HG02981 (cell line): ENCODE measurements at regions not wholly inside any gene's neighbourhood (a gene's known extent, or its start where the extent isn't known, plus 50 kb on each side); places are given as distances from the start of the nearest gene placed in this dataset.
"Not testable (repeated sequence)": the region's sequence is repeated elsewhere in the genome, so short reads cannot be mapped to it uniquely, and the experiment has no call there.

Experiments used
- ATAC-seq: cut with Tn5 transposase; IDR thresholded peaks from one replicate; pipeline ENCODE4 v1.9.1; 2021; ENCODE audit warnings: mild to moderate bottlenecking, moderate library complexity; ENCODE audit not compliant: unreplicated experiment

DNA sequence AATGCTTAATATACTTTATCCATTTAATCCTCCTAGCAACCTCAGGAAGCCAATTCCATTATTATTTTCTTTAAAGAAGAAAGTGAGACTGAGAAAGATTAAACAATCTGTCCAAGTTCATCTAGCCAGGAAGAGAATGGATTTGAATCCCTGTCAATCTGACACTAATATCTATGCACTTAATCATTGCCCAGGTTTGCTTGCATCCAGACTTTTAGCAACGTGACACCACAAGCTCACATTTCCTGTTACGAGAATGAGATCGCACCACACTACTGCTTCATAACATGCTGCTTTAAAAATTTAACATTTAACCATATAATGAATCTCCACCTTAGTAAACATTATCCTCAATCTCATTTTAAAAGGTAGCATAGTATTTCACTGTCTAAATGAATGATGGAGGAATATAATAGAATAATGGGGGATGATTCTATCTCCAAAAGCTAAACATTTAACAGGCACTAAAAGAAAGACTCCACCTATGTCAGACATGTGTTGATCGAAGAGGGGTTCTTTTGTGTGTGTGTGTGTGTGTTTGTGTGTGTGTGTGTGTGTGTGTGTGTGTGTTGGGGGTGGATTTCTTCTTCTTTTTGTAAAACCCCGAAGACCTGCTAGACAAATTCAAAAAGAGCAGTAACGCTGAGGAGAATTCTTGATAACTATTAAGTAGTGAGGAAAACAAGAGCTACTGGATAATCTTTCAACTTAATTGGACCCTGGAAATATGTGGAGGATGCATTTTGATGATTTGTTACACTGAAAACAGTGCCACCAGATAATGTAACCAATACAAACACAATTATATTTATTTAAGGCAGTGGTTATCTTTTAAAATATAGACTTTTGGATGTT, 138.7 kb upstream of the NR3C1 start:
- ATAC-seq = no peak

DNA sequence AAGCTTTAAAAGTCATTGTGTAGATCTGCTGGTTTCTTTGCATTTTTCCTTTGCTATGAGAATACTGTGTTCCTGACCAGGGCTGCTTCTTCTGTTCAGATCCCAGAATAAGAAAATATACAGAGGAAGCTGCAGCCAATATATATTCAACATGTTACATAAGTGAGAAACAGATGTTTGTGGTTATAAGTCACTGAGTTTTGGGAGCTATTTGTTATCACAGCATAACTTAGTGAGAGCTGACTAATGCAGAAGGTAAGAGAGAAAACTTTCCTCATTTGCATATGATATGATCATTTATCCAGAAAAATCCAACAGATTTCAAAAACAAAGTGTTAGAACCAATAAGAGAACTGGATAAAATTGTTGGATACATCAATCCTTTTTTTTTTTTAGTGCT, 136.3 kb upstream of the NR3C1 start:
- ATAC-seq = no peak

DNA sequence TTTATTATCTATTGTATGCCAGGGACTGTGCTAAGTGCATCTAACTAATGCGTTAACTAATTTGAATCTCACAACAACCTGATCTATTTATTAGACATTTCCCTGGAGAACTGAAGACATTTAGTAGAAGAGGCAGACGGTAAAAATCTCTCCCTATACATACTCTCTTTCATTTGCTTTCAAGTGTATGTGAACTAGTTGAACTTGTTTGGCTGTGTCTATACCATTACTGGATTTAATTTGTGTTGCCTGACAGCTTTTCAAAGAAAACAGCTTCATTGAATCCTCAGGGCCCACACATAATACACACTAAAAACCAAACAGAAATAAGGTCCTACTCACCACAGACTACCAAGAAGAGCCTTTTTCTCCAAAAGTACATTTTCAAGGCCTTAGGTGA, 133.6 kb upstream of the NR3C1 start:
- no peak for ATAC-seq

DNA sequence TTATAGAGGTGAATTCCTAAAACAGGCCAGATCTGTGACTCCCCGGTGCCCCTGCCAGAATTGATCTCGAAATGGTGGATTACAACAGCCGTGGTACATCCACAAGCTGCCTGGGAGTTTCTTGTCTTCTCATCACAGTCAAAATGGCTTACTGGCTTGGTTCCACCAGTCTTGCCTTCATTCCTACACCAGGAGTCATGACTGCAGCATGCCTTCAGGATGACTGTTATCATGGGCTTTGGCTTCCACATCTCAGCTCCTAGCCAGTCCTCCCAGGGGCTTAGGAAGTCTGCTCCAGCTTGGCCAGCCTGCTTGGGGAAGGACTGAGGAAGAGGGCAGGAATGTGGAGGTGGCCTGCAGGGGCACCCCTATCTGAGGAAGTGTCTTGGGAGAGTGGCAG, 132.9 kb upstream of the NR3C1 start:
- no peak for ATAC-seq

DNA sequence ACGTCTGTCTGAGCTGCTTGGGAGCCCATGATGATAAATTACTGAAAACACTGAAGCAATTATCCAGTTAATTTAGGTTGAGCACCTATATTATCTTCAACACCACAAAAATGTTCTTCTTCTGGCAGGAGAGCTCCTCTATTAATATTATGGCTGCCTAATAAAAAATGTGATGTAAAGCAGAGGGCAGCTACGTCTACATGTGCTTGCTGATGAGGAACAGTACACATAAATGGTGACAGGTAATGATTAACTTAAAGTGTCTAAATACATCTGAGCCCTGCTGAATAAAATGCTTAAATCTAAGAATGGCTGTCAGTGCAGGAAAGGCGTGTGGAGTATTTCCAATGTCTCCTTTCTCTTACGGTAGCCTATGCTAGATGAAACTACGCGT, 131.3 kb upstream of the NR3C1 start:
- no peak for ATAC-seq

DNA sequence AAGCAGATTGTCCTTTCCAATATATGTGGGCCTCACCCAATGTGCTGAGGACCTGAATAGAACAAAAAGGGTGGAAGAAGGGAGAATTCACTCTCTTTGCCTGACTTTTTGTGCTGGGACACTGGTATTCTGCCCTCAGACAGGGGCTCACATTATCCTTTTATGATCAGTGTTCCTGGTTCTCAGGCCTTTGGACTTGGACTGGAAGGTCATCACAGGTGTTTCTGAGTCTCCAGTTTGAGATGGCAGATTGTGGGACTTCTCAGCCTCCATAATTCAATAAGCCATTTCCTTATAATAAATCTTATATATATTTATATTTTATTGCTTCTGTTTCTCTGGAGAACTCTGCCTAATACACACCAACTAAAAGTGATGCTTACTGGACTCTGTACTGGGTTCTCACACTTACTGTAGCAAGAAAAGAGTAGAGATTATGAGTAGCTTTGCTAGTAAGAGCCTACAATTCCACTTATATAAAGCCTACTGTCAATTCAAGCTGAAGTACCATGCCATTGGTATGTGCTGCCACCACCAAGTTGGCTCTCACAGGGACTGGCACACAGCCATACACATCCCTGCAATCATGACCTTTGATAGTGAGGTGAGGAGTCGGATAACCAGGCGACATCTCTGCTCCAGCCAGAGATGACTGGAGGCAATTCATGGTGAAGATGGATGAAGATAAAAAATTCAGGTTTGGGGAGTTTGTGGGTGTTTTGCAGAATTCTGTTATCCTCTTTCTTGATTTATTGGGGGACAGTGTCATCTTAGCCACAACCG, 130.7 kb upstream of the NR3C1 start:
- ATAC-seq = no peak

DNA sequence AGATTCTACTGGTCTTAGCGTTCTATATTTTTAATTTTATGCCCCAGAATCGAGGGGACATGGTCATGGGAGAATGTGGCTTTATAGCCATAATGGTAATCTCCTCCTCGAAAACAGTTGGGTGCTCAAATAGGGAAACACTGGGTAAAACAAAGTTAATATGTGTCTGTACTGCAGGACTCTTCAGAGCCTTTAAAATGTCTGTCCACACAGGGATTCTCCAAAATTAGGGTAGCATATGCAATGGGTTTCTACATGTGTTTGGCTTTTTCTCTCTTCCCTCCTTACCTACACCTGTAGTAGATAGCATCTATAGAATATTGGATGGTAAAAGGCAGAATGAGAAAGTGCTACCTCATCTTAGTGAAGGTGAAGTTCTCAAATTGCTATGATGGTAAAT, 130.0 kb upstream of the NR3C1 start:
- ATAC-seq = no peak

DNA sequence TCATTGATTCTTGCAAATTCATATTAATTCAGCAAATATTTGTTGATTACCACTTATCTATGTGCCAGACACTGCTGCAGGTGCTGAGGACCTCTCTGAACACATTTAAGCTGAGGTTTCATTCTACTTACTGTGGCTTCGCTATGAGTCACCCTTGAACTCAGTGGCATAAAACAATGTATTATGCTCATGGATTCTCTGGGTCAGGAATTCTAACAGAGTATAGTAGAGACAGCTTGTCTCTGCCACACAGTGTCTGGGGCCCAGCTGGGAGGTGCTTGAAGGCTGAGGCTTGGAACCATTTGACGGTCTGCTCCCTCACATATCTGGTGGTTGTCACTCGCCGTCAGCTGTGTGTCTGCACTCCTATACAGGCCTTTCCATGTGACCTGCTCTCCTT, 124.3 kb upstream of the NR3C1 start:
- no peak for ATAC-seq

DNA sequence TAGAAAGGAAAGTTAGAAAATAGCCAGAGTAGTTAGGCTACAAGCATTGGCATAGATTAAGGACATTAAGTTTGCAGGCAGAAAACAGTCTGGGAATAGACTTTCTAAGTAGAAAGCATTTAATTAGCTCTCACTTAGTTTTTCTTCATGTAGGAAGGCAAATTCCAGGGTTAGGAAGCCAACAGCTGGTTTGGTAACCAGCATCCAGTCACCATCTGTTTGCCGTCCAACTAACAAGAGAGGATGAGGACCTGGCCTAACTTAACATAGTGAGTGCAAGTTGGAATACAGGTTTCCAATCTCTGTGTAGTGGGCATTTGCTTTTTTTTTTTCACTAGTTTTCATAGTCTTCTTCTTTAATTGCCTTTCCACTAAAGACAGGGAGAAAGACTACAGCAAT, 121.7 kb upstream of the NR3C1 start:
- ATAC-seq = no peak

DNA sequence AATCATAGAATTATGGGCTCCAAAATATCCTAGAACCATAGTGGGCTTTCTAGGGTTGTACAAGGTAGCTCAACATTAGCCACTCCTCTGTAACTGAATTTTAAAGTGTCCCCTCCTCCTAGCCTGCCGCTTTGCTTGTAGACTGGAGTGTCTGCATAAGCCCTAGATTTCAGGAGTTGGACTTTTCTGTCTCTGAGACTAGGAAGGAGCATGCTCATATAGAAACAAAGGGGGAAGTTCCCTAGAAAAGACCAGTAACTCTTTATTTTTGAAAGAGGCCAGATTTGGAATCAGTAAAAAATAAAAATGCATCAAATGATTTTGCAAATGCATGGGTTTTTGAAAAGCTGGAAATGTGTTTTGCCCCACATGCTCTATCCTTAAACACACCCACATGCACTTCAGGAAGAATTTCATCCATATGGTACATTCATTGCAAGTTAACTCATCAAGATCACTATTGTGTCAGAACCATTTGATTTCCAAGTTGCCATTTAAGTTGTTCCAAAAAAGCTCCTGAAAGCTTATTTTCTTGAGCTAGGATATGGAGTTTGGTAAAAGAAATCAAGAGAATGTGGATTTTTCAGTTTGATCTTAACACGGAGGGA, 121.0 kb upstream of the NR3C1 start:
- ATAC-seq = no peak

DNA sequence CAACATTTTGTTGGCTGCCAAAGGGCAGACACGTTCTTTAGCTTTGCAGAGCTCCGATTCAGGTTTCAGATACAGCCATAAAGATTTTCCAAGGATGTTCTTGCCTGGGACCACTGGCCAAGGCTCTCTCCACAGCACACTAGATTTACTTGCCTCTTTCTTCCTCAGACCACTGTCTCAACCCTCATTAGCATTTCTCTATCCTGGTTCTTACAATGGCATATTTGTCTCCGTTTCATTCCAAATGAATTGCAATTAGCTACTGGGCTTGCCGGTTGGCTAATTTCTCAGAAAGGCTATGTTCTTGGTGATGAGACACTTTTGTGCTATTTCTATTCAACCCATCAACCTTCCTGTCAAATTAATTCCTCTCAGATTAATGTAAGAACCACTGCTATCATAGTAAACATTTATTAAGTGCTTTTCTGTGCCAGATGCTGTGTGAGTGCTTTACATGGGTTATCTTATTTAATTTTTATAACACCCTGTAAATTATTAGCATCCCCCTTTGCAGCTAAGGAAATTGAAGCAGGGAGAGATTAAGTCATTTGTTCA, 118.4 kb upstream of the NR3C1 start:
- no peak for ATAC-seq

DNA sequence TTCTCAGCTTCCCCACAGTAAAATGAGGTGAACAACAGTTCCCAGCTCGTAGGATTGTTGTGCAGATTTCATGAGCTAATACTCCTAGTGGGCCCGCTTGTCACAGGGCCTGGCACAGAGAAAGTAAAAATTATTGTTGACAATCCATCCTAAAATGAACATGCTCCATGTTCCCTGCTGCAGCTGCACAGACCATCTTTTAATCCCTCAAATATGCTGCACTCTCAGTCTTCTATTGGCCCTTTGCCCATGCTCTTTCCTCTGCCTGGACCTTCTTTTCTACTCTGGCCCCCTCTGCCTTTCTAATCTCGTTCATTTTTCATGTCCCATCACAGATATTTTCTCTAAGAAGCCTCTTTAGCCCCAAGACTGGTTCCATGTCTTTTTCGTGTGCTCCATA, 117.7 kb upstream of the NR3C1 start:
- no peak for ATAC-seq

DNA sequence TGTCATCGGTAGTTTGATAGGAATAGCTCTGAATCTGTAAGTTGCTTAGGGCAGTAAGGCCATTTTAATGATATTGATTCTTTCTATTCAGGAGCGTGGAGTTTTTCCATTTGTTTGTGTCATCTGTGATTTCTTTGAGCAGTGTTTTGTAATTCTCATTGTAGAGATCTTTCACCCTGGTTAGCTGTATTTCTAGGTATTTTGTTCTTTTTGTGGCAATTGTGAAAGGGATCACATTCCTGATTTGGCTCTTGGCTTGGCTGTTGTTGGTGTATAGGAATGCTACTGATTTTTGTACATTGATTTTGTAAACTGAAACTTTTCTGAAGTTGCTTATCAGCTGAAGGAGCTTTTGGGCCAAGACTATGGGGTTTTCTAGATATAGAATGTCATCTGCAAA, 115.7 kb upstream of the NR3C1 start:
- ATAC-seq = not testable (repeated sequence)

DNA sequence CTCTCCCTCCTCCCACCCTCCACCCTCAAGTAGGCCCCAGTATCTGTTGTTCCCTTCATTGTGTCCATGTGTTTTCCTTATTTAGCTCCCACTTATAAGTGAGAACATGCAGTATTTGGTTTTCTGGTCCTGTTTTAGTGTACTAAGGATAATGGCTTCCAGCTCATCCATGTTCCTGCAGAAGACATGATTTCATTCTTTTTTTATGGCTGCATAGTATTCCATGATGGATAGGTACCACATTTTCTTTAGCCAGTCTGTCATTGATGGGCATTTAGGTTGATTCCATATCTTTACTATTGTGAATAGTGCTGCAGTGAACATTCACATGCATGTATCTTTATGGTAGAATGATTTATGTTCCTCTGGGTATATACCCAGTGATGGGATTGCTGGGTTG, 114.3 kb upstream of the NR3C1 start:
- not testable (repeated sequence) for ATAC-seq

DNA sequence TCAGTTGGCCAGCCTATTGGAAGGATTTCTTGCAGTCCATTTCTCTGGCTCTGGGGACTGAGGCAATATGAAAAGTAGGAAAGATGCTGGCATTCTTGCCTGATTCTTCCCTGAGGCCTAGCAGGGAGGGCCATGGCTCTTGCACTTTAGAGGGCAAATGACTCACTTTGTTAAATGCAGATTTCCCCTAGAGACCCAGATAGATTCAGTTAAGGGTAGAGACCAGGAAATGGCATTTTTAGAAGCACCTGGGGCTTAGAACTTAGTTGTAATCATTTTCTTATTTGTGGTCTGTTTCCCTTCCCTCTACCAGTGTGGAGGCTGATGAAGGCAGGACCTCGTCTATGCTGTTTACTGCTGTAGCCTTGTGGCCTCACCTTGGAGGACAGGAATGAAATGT, 112.8 kb upstream of the NR3C1 start:
- peak; percentile 37 for ATAC-seq

DNA sequence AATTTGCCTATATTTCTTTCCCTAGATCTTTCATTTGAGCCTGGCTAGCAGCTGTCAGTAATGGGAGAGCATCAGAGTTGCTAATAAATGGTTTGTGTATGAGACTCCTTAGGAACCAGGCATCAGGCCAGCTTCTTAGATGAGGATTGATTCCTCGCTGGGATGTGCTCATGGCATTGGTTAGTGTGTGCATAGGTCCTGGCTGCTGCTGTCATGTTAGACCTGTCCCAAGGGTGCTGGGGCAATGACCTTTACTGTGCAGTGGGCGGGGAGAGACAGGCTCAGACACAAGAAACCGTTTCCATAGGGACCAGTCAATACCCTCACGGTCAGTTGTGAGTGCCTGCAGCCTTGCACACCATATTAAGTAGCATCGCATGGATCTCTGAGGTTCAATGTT, 112.3 kb upstream of the NR3C1 start:
- peak; percentile 46 for ATAC-seq

DNA sequence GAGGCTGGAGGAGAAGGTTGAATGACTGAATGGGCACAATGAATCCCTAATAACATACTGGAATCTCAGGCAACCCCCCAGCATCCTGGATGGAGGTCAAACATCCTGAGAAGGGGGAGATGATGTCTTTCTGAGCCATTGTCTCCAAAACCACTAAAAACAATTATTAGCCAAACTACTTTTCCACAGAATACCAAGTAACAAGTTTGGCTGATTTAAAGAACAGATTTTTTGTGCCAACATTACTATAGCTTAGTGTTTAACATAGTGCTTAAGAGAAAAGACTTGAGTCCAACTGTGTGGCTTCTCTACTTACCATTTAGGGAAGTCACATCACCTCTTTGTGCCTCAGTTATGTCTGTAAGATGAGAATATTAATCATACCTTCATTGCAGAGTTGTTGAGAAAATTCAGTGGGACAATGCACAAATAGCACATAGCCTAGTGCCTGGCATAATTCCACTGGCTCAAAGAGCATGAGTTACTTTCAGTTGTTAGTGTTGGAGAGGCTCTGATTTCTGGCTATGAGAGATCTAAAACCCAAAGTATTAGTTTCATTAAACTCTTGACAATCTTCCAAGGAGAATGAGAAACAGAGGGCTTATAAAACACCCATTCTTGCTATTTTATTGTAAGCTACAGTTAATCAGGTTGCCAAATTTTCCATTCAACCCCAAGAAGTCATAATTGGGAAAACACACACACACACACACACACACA, 111.3 kb upstream of the NR3C1 start:
- ATAC-seq = no peak

DNA sequence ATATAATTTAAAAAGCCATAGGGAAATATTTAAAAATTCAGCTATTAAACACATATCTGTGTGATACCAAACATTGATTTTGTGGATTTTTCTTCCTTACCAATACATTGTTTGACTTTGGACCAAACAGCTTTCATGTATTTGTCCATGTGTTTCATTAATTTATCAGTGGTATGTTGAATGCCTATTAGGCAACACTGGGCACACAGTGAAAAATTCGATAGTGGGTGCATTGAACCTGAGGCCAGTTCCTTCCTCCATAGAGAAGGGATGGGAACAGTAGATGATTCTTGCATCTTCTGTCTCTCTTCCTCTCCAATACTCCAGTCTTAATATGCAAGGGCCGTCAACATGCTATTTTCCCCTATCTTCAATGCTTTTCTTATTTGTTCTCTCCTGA, 110.2 kb upstream of the NR3C1 start:
- ATAC-seq = no peak

DNA sequence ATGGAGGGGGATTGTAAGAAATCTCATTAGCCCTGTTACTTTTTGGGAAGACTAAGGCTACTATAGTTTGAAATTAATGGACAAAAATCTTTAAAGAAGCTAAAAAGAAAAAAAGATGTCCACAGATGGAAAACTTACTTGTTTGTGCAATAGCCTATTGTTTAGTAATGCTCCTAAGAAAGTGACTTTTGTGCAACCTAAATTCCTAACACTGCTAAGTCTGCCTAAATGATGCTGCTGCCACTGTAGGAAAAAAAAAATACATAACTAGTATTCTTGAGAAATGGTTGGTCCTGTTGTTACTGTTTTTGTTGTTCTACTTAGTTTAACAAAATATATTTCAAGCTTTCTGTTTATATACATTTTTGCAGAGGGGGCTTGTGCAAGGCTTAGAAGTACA, 108.2 kb upstream of the NR3C1 start:
- ATAC-seq = no peak

DNA sequence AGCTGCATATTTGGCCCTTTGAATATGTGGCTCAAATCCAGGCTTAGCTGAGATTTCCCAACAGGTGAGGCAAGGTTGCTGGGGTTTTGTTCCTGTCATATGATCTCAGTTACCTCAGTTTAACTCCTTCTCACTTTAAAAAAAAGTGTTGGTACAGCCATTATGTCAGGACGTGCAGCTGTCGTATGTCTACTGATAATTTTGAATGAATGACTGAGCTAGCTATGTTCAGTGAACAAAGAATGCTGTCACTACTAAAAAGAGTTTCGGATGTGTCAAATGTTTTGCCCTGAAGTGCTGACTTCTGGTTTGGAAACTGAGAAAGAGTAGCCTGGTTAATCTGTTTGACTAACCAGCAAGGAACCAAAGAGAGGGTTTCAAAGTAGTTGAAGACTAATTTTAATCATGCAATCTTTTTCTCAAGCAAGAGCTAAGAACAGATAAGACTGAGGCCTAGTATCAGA, 106.3 kb upstream of the NR3C1 start:
- peak; percentile 84 for ATAC-seq
